ENCODE measurements at regions not wholly inside any gene's neighbourhood (a gene's known extent, or its start where the extent isn't known, plus 50 kb on each side); places are given as distances from the start of the nearest gene placed in this dataset.

GRCh38 chr16:59566446-59566845 lies 832.3 kb upstream of the GOT2 start:
- DNase-seq (ENCODE audit: low read depth), result no peak
- TF ChIP-seq CTCF (conservative IDR thresholded peaks at IDR 0.05; ENCODE audit: control insufficient read depth, insufficient read depth, low read depth, low read length), result no peak
- no peak overlapping the region for H3K4me3 ChIP-seq (ENCODE audit: control insufficient read depth, low read depth, low read length)

GRCh38 chr16:59558679-59559078 lies 824.6 kb upstream of the GOT2 start:
- TF ChIP-seq CTCF (conservative IDR thresholded peaks at IDR 0.05; ENCODE audit: control insufficient read depth, insufficient read depth, low read depth, low read length), result no peak

GRCh38 chr16:59552164-59552563 lies 818.0 kb upstream of the GOT2 start:
- H3K4me3 ChIP-seq (ENCODE audit: control insufficient read depth, low read depth, low read length), result no peak overlapping the region
- no peak for DNase-seq (ENCODE audit: low read depth)
- no peak for TF ChIP-seq CTCF (conservative IDR thresholded peaks at IDR 0.05; ENCODE audit: control insufficient read depth, insufficient read depth, low read depth, low read length)

More at GRCh38 chr16:59558679-59559078, 824.6 kb upstream of the GOT2 start:
- DNase-seq (ENCODE audit: low read depth), result no peak
- H3K4me3 ChIP-seq (ENCODE audit: control insufficient read depth, low read depth, low read length), result no peak overlapping the region

GRCh38 chr16:59545721-59546120 lies 811.6 kb upstream of the GOT2 start:
- no peak for DNase-seq (ENCODE audit: low read depth)
- no peak for TF ChIP-seq CTCF (conservative IDR thresholded peaks at IDR 0.05; ENCODE audit: control insufficient read depth, insufficient read depth, low read depth, low read length)
- H3K4me3 ChIP-seq (ENCODE audit: control insufficient read depth, low read depth, low read length), result no peak overlapping the region

- H3K4me3 ChIP-seq (ENCODE audit: control insufficient read depth, low read depth, low read length), result no peak overlapping the region
- peak; percentile 57 for DNase-seq (ENCODE audit: low read depth)
- TF ChIP-seq CTCF (conservative IDR thresholded peaks at IDR 0.05; ENCODE audit: control insufficient read depth, insufficient read depth, low read depth, low read length), result no peak
Measured at GRCh38 chr16:59543641-59544040, 809.5 kb upstream of the GOT2 start.

GRCh38 chr16:59540621-59541020 lies 806.5 kb upstream of the GOT2 start:
- peak; percentile 32 for DNase-seq (ENCODE audit: low read depth)
- H3K4me3 ChIP-seq (ENCODE audit: control insufficient read depth, low read depth, low read length), result no peak overlapping the region
- TF ChIP-seq CTCF (conservative IDR thresholded peaks at IDR 0.05; ENCODE audit: control insufficient read depth, insufficient read depth, low read depth, low read length), result no peak

GRCh38 chr16:59535298-59535697 lies 801.2 kb upstream of the GOT2 start:
- no peak overlapping the region for H3K4me3 ChIP-seq (ENCODE audit: control insufficient read depth, low read depth, low read length)
- no peak for TF ChIP-seq CTCF (conservative IDR thresholded peaks at IDR 0.05; ENCODE audit: control insufficient read depth, insufficient read depth, low read depth, low read length)
- no peak for DNase-seq (ENCODE audit: low read depth)
